ENCODE measurements at regions not wholly inside any gene's neighbourhood (a gene's known extent, or its start where the extent isn't known, plus 50 kb on each side); places are given as distances from the start of the nearest gene placed in this dataset.
"Not testable (repeated sequence)": the region's sequence is repeated elsewhere in the genome, so short reads cannot be mapped to it uniquely, and the experiment has no call there.

DNA sequence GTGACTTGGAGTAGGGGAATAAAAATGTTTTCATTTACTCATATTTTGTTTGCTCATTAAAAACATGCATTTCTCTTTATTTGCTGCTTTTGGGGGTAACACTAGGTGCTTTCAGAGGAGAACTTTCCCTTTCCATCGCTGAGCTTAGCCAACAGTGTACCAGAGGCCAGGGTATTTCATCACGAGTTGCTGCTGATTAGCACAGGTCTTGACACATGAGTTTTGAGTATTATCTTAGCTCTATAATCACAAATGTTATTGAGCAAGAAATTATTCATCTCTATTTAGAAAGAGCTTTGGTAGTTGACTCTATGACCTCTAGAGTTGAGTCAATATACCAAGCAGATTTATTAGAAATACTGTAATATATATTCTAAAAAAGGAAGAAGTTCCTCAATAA lies 375.9 kb downstream of the NXPH1 start:
- Mint-ChIP-seq H3K27ac (no peak overlapping the region), H3K36me3 (no peaks in the 10 kb centered on the region), H3K4me1 (ENCODE audit: low read depth in 2 of 2) (no peaks in the 10 kb centered on the region), H3K27me3 (no peaks in the 10 kb centered on the region), H3K4me3 (no peak overlapping the region), H3K9me3 (peaks cover 13% of the 10 kb centered on the region)
- ATAC-seq = no peak
- DNase-seq (ENCODE audit: low spot score) = no peak

DNA sequence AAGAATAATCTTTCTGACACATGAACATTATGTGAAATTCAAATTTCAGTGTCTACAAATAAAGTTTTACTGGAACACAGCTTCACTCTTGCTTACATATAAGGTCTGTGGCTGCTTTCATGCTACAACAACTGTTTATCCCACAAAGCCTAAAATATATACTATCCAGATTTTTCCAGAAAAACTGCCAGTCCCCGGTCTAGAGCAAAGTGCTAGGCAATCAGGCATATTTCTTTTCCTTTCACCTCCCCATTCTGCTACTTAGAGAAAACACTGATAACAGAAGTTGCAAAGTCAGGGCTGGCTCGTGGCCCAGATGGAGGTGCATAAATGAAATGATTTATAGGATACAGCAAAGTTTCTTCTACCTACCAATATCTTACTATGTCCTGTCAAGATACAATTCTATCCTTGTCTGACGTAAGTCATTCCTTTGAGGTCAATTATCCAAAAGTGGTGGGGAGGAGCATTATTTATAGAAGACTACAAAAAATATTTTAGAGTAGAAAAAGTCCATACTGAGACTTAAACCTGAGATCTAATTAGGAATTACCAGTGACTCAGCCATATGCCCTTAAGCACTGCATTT lies 384.1 kb downstream of the NXPH1 start:
- Mint-ChIP-seq H3K36me3 (no peaks in the 10 kb centered on the region), H3K4me1 (ENCODE audit: low read depth in 2 of 2) (no peaks in the 10 kb centered on the region), H3K27me3 (no peaks in the 10 kb centered on the region), H3K4me3 (no peak overlapping the region), H3K9me3 (peaks cover 4% of the 10 kb centered on the region), H3K27ac (no peak overlapping the region)
- DNase-seq (ENCODE audit: low spot score) (no peak), ATAC-seq (no peak)

DNA sequence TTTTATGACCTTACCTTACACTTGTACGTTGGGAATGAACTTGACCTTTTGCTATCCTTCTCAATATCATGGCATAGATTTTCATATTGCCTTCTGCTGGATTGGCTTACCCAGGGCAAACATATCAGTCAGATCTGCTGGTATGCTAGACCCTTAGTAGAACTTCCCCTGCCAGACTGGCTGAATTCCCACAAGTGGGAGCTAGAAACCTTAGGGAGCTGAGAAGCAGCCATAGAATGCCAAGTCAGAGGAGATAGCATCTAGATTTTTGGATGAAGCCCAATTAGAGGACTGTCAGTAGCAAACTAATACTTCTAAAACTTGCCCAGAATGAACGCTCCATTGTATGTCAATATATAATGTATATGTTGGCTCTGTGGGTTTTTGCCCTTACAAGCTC lies 385.0 kb downstream of the NXPH1 start:
- no peaks in the 10 kb centered on the region for H3K4me1 Mint-ChIP-seq (ENCODE audit: low read depth in 2 of 2)
- no peak for ATAC-seq
- no peaks in the 10 kb centered on the region for H3K27me3 Mint-ChIP-seq
- no peak for DNase-seq (ENCODE audit: low spot score)
- H3K36me3 Mint-ChIP-seq = no peaks in the 10 kb centered on the region
- peaks cover 10% of the 10 kb centered on the region for H3K9me3 Mint-ChIP-seq
- H3K4me3 Mint-ChIP-seq = no peak overlapping the region
- H3K27ac Mint-ChIP-seq = no peak overlapping the region

DNA sequence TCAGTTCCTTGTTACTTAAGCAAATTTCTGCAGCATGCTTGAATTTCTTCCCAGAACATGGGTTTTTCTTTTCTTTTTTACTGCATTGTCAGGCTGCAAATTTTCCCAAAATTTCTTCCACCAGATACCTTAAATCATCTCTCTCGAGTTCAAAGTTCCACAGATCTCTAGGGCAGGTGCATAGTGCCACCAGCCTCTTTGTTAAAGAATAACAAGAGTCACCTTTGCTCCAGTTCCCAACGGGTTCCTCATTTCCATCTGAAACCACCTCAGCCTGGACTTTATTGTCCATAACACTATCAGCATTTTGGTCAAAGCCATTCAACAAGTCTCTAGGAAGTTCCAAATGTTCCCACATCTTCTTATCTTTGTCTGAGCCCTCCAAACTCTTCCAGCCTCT lies 389.2 kb downstream of the NXPH1 start:
- no peak for ATAC-seq
- H3K36me3 Mint-ChIP-seq = no peaks in the 10 kb centered on the region

DNA sequence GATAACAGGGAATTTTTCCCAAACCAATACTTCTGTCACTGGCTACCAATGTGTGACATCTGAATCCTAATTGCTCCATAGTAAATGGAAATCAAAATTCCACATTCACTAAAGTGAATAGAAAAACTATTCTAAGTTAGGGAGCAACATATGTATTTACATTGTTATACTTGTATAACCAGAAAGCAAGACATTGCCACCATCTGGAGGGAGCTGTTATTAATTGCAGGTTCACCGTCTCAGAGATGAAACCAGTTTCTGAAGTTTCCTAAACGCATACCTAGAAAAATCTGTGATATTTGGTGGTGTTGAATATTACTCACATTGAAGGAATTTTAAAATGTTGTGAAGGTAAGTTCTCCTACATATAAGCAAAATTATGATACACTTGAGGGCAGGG lies 390.1 kb downstream of the NXPH1 start:
- H3K9me3 Mint-ChIP-seq = peaks cover 14% of the 10 kb centered on the region
- H3K36me3 Mint-ChIP-seq = no peaks in the 10 kb centered on the region
- H3K4me1 Mint-ChIP-seq (ENCODE audit: low read depth in 2 of 2) = no peaks in the 10 kb centered on the region
- H3K27ac Mint-ChIP-seq = no peak overlapping the region
- DNase-seq (ENCODE audit: low spot score) (no peak), ATAC-seq (no peak)
- no peaks in the 10 kb centered on the region for H3K27me3 Mint-ChIP-seq
- no peak overlapping the region for H3K4me3 Mint-ChIP-seq

More for the DNA sequence above, 389.2 kb downstream of the NXPH1 start:
- Mint-ChIP-seq H3K27ac (no peak overlapping the region), H3K27me3 (no peaks in the 10 kb centered on the region), H3K4me3 (no peak overlapping the region), H3K9me3 (peaks cover 14% of the 10 kb centered on the region), H3K4me1 (ENCODE audit: low read depth in 2 of 2) (no peaks in the 10 kb centered on the region)
- DNase-seq (ENCODE audit: low spot score) = no peak

DNA sequence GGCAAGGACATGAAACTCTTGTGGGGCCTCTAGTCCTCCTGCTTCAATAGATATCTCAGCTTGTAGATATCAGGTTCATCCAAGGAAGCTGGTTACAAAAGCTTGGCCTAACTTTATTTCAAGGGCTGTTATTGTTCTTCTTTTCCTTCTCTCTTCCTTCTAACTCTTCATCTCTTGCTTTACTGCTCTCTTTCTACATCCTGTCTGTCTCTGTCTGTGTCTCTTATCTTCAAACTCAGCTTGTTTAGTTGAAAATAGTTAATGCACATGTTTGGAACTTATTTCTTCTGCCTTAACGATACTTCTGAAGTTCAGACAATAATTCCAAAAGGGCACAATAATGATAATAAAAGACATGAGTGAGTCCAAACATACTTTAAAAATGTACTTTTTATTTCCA lies 393.9 kb downstream of the NXPH1 start:
- Mint-ChIP-seq H3K27ac (no peak overlapping the region), H3K27me3 (no peaks in the 10 kb centered on the region), H3K9me3 (peaks cover 17% of the 10 kb centered on the region), H3K4me1 (ENCODE audit: low read depth in 2 of 2) (no peaks in the 10 kb centered on the region), H3K4me3 (no peak overlapping the region), H3K36me3 (no peaks in the 10 kb centered on the region)
- ATAC-seq (no peak), DNase-seq (ENCODE audit: low spot score) (no peak)

DNA sequence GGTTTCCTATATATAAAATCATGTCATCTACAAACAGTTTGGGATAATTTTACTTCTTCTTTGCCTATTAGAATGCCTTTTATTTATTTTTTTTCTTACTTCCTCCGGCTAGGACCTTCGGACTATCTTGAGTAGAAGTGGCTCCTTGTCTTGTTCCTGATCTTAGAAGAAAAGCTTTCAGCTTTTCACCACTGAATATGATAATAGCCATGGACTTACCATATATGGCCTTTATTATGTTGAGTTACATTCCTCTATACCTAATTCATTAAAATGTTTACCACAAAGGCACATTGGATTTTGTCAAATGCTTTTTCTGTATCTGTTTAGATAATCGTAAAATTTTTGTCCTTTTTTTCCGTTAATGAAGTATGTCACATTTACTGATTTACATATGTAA lies 395.7 kb downstream of the NXPH1 start:
- Mint-ChIP-seq H3K4me3 (no peak overlapping the region), H3K27me3 (no peaks in the 10 kb centered on the region), H3K4me1 (ENCODE audit: low read depth in 2 of 2) (no peaks in the 10 kb centered on the region), H3K36me3 (peaks cover 2% of the 10 kb centered on the region), H3K27ac (no peak overlapping the region), H3K9me3 (peaks cover 15% of the 10 kb centered on the region)
- DNase-seq (ENCODE audit: low spot score) = no peak
- no peak for ATAC-seq

DNA sequence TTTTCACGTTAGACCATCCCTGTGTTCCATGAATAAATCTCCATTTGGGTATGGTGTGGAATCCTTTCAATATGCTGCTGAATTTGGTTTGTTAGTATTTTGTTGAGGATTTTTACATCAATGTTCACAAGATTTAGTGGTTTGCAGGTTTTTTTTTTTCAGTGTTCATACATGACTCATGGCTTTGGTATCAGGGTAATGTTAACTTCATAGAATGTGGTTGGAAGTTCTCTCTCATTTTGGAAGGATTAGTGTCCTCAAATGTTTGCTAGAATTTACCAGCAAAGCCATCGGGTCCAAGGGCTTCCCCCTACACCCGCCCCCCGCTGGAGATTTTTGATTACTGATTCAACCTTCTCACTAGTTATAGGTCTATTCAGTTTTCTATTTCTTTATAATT lies 398.0 kb downstream of the NXPH1 start:
- Mint-ChIP-seq H3K27me3 (no peaks in the 10 kb centered on the region), H3K9me3 (peaks cover 17% of the 10 kb centered on the region), H3K4me3 (no peak overlapping the region), H3K27ac (no peak overlapping the region), H3K36me3 (peaks cover 6% of the 10 kb centered on the region), H3K4me1 (ENCODE audit: low read depth in 2 of 2) (no peaks in the 10 kb centered on the region)
- DNase-seq (ENCODE audit: low spot score) (no peak), ATAC-seq (no peak)

DNA sequence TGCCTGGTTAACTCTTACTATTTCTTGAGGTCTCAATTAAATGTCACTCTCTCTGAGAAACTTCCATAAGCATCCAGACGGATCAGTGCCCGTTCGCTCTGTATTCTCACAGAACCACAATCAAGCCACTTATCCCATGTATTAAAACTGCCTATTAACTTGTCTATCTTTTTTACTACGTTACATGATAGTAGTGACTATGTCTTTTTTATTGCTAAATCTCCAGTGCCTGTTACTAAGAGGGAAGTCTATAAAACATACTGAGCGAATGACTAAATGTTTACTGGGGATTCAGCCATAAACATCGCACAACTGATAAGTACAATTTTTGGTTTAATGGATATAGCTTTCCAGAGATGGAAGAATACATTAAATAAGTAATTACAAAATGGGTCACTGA lies 399.9 kb downstream of the NXPH1 start:
- ATAC-seq (no peak), DNase-seq (ENCODE audit: low spot score) (no peak)
- no peak overlapping the region for H3K4me3 Mint-ChIP-seq
- H3K27ac Mint-ChIP-seq = no peak overlapping the region
- H3K27me3 Mint-ChIP-seq = no peaks in the 10 kb centered on the region
- peaks cover 6% of the 10 kb centered on the region for H3K36me3 Mint-ChIP-seq
- no peaks in the 10 kb centered on the region for H3K4me1 Mint-ChIP-seq (ENCODE audit: low read depth in 2 of 2)
- peaks cover 19% of the 10 kb centered on the region for H3K9me3 Mint-ChIP-seq

DNA sequence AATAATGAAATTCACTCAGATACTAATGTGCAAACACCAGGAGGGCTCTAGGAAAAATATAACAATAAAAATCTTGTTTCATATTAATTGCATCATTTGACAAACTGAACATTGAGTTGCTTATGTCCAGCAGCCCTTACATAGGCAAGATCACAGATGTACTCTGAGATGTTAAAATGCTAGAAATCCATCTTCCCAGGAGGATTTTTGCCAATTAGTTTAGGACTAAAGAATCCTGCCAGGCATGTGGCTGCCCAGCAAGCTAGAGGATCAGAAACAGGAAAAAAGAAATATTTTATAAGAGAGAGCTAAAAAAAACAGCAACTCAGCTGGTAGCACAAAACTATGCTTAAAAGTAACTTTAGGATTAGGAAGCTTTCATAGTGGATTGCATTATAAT lies 407.8 kb downstream of the NXPH1 start:
- no peaks in the 10 kb centered on the region for H3K4me1 Mint-ChIP-seq (ENCODE audit: low read depth in 2 of 2)
- ATAC-seq = no peak
- H3K27ac Mint-ChIP-seq = no peak overlapping the region
- H3K27me3 Mint-ChIP-seq = no peaks in the 10 kb centered on the region
- H3K36me3 Mint-ChIP-seq = no peaks in the 10 kb centered on the region
- peaks cover 16% of the 10 kb centered on the region for H3K9me3 Mint-ChIP-seq
- DNase-seq (ENCODE audit: low spot score) = no peak
- no peak overlapping the region for H3K4me3 Mint-ChIP-seq

DNA sequence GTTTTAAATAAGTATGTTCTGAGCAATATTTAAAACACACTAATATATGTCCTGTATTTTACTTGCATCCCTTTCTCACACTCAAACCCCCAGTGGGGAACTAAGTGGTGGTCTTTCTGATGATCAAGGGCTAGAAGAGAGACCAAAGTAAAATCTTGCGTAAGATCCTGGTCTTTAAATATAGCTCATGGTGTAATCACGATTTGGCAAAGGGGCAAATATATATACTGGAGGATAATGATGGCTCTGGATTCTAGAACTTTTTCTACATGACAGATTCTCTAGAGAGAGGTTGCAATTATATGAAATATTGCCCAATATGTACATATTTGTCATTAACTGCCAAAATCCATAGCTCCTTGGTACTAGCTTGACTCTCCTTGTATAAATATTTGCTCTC lies 438.3 kb downstream of the NXPH1 start:
- Mint-ChIP-seq H3K27ac (no peak overlapping the region), H3K36me3 (no peaks in the 10 kb centered on the region), H3K27me3 (no peaks in the 10 kb centered on the region), H3K4me3 (no peak overlapping the region), H3K4me1 (ENCODE audit: low read depth in 2 of 2) (no peaks in the 10 kb centered on the region), H3K9me3 (peaks cover 5% of the 10 kb centered on the region)
- DNase-seq (ENCODE audit: low spot score) (no peak), ATAC-seq (no peak)

DNA sequence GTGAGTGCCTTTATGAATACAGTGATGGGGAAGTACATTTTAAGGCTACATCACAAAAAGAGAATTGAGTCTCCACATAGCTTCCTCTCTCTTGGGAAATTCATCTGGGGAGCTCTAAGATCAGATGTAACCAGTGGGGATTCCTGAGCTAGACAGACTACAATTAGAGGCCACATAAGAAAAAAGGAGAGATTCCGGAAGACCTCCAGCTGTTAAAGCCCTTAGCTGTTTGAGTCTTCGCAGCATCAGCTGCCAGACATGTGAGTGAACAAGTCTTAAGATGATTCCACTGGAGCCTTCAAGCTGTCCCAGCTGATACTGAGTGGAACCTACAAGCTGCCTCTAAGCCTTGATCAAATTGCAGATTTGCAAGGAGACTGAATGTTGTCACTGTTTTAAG lies 448.5 kb downstream of the NXPH1 start:
- no peaks in the 10 kb centered on the region for H3K27me3 Mint-ChIP-seq
- H3K4me3 Mint-ChIP-seq = no peak overlapping the region
- no peak for ATAC-seq
- no peak for DNase-seq (ENCODE audit: low spot score)
- H3K27ac Mint-ChIP-seq = no peak overlapping the region
- H3K36me3 Mint-ChIP-seq = peaks cover 4% of the 10 kb centered on the region
- peaks cover 21% of the 10 kb centered on the region for H3K9me3 Mint-ChIP-seq
- H3K4me1 Mint-ChIP-seq (ENCODE audit: low read depth in 2 of 2) = no peaks in the 10 kb centered on the region

DNA sequence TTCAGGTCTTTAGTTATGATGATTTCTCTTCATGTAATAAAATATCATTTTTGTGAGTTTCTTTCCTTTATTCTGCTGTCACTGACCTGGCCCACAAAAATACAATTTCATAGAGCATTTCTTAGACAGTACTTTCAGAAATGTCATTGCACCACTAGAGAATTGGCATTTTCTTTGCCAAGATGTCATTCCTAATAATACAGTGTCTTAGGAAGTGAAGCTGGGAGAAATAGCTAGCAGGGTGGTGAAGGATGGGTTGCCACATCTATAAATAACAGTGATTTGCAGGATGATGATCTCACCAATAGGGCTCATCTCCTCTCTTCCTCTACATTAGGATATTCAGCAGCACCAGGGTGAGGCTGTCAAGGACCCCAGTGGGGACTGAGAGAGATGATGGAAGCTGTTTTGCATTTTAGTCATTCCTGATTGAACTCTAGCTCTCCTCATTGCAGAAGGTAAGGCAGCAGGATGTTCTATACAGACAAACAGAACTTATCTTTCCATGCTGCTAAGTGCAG lies 452.1 kb downstream of the NXPH1 start:
- Mint-ChIP-seq H3K4me3 (no peak overlapping the region), H3K27me3 (no peaks in the 10 kb centered on the region), H3K4me1 (ENCODE audit: low read depth in 2 of 2) (no peaks in the 10 kb centered on the region), H3K9me3 (peaks cover 14% of the 10 kb centered on the region), H3K27ac (no peak overlapping the region), H3K36me3 (peaks cover 12% of the 10 kb centered on the region)
- ATAC-seq (no peak), DNase-seq (ENCODE audit: low spot score) (no peak)

DNA sequence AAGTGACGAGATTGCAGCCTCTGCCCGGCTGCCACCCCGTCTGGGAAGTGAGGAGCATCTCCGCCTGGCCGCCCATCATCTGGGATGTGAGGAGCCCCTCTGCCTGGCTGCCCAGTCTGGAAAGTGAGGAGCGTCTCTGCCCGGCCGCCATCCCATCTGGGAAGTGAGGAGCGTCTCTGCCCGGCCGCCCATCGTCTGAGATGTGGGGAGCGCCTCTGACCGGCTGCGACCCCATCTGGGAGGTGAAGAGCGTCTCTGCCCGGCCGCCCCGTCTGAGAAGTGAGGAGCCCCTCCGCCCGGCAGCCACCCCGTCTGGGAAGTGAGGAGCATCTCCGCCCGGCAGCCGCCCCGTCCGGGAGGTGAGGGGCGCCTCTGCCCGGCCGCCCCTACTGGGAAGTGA lies 456.9 kb downstream of the NXPH1 start:
- not testable (repeated sequence) for H3K27me3 Mint-ChIP-seq; H3K27ac Mint-ChIP-seq; DNase-seq (ENCODE audit: low spot score); ATAC-seq; H3K4me1 Mint-ChIP-seq (ENCODE audit: low read depth in 2 of 2); H3K4me3 Mint-ChIP-seq
- Mint-ChIP-seq H3K9me3 (peaks cover 13% of the 10 kb centered on the region), H3K36me3 (peaks cover 17% of the 10 kb centered on the region)

DNA sequence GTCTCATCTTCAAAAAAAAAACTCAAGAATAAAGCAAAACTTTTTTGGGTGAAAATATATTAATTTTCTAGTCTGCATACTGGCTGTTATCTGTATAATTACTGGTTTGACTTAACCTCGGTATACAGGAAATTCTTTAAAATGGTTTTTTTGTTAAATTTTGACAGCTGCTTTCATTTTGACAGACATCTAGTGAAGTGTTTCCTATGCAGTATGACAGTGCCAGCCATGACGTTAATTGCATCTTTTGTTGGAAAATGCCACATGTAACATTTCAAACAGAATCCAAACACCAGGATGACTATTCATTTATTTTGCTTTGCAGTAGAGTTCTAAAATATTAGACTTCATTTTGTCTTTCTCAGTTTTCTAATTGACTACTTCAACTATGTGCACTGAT lies 460.4 kb downstream of the NXPH1 start:
- Mint-ChIP-seq H3K27me3 (no peaks in the 10 kb centered on the region), H3K9me3 (peaks cover 22% of the 10 kb centered on the region), H3K27ac (no peak overlapping the region), H3K36me3 (peaks cover 12% of the 10 kb centered on the region), H3K4me3 (no peak overlapping the region), H3K4me1 (ENCODE audit: low read depth in 2 of 2) (no peaks in the 10 kb centered on the region)
- DNase-seq (ENCODE audit: low spot score) (no peak), ATAC-seq (no peak)
